ENCODE measurements at regions not wholly inside any gene's neighbourhood (a gene's known extent, or its start where the extent isn't known, plus 50 kb on each side); places are given as distances from the start of the nearest gene placed in this dataset.
"Not testable (repeated sequence)": the region's sequence is repeated elsewhere in the genome, so short reads cannot be mapped to it uniquely, and the experiment has no call there.

- DNase-seq, result no peak
These were observed 372.0 kb upstream of the LUZP2 start for GRCh38 chr11:24124876-24125275.

- DNase-seq, result no peak
These were observed 365.2 kb upstream of the LUZP2 start for GRCh38 chr11:24131698-24132097.

- DNase-seq, result no peak
These were observed 364.4 kb upstream of the LUZP2 start for GRCh38 chr11:24132471-24132870.

- no peak for DNase-seq
These were observed 361.8 kb upstream of the LUZP2 start for GRCh38 chr11:24134879-24135589.

GRCh38 chr11:24142062-24142461, 354.8 kb upstream of the LUZP2 start:
- no peak for DNase-seq

GRCh38 chr11:24145411-24145810, 351.4 kb upstream of the LUZP2 start:
- no peak for DNase-seq

- DNase-seq, result no peak
These were observed 343.5 kb upstream of the LUZP2 start for GRCh38 chr11:24153337-24153736.

- DNase-seq, result no peak
These were observed 341.1 kb upstream of the LUZP2 start for GRCh38 chr11:24155792-24156191.

- DNase-seq, result no peak
These were observed 339.5 kb upstream of the LUZP2 start for GRCh38 chr11:24157316-24157715.

GRCh38 chr11:24161587-24161986, 335.3 kb upstream of the LUZP2 start:
- DNase-seq, result no peak

- no peak for DNase-seq
These were observed 333.7 kb upstream of the LUZP2 start for GRCh38 chr11:24163146-24163545.

- DNase-seq, result no peak
These were observed 333.0 kb upstream of the LUZP2 start for GRCh38 chr11:24163841-24164240.

GRCh38 chr11:24171869-24172268, 325.0 kb upstream of the LUZP2 start:
- no peak for DNase-seq

GRCh38 chr11:24181395-24182047, 315.3 kb upstream of the LUZP2 start:
- DNase-seq, result no peak

GRCh38 chr11:24185535-24185934, 311.3 kb upstream of the LUZP2 start:
- DNase-seq, result not testable (repeated sequence)

GRCh38 chr11:24196733-24197132, 300.1 kb upstream of the LUZP2 start:
- DNase-seq, result no peak

- DNase-seq, result no peak
These were observed 298.4 kb upstream of the LUZP2 start for GRCh38 chr11:24198481-24198880.

GRCh38 chr11:24199461-24199860, 297.4 kb upstream of the LUZP2 start:
- no peak for DNase-seq

GRCh38 chr11:24206030-24206429, 290.8 kb upstream of the LUZP2 start:
- no peak for DNase-seq

- no peak for DNase-seq
These were observed 290.3 kb upstream of the LUZP2 start for GRCh38 chr11:24206511-24206910.

GRCh38 chr11:24216488-24216887, 280.4 kb upstream of the LUZP2 start:
- DNase-seq, result no peak

- not testable (repeated sequence) for DNase-seq
These were observed 279.5 kb upstream of the LUZP2 start for GRCh38 chr11:24217319-24217718.

GRCh38 chr11:24225501-24225900, 271.4 kb upstream of the LUZP2 start:
- no peak for DNase-seq

- no peak for DNase-seq
These were observed 270.2 kb upstream of the LUZP2 start for GRCh38 chr11:24226606-24227005.

GRCh38 chr11:24233041-24233440, 263.8 kb upstream of the LUZP2 start:
- no peak for DNase-seq
